Neuron (in vitro differentiated cells): ENCODE measurements at regions not wholly inside any gene's neighbourhood (a gene's known extent, or its start where the extent isn't known, plus 50 kb on each side); places are given as distances from the start of the nearest gene placed in this dataset.
A peak's percentile ranks its signal among the peaks of the same experiment; 100 is the strongest.
"Not testable (repeated sequence)": the region's sequence is repeated elsewhere in the genome, so short reads cannot be mapped to it uniquely, and the experiment has no call there.

Experiments used
- H2AFZ ChIP-seq: one replicate; pipeline ENCODE4 v1.6.1; 2013; ENCODE audit warnings: low read depth, mild to moderate bottlenecking, inconsistent platforms, low read length, moderate library complexity
- H3K27me3 ChIP-seq: one replicate; pipeline ENCODE4 v1.6.1; 2013; ENCODE audit warnings: low read length; ENCODE audit not compliant: insufficient read depth
- H3K36me3 ChIP-seq: one replicate; pipeline ENCODE4 v1.6.1; 2013; ENCODE audit warnings: low read length; ENCODE audit not compliant: insufficient read depth
- H3K4me1 ChIP-seq: one replicate; pipeline ENCODE4 v1.6.1; 2013; ENCODE audit warnings: low read length; ENCODE audit not compliant: insufficient read depth
- H3K4me3 ChIP-seq: 2 replicates; pipeline ENCODE4 v1.5.1; 2013; ENCODE audit warnings: mild to moderate bottlenecking, low read length, moderate library complexity
- H3K9me3 ChIP-seq: one replicate; pipeline ENCODE4 v1.6.1; 2013; ENCODE audit warnings: low read length

DNA sequence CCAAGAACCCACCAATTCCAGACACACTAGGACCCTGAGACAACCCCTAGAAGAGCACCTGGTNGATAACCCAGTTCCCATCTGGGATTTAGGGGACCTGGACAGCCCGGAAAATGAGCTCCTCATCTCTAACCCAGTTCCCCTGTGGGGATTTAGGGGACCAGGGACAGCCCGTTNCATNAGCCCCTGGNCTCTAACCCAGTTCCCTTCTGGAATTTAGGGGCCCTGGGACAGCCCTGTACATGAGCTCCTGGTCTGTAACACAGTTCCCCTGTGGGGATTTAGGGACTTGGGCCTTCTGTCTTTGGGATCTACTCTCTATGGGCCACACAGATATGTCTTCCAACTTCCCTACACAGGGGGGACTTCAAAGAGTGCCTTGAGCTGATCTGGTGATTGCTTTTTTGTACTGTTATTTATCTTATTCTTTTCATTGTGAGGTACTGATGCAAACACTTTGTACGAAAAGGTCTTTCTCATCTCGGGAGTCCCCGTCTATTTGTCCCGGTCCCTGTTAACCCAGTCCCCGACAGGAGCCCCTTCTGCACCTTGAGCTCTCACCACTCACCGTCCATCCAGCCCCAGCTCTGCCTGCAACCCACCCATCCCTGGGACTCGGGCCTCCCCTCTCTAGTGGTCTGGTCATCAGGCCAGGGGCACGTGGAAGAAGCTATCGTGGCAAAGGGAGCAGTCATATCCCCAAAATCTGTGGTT lies 58.2 kb upstream of the PLCXD1 start:
- H3K36me3 ChIP-seq, H2AFZ ChIP-seq, H3K4me3 ChIP-seq, H3K9me3 ChIP-seq, H3K4me1 ChIP-seq, H3K27me3 ChIP-seq: not testable (repeated sequence)

DNA sequence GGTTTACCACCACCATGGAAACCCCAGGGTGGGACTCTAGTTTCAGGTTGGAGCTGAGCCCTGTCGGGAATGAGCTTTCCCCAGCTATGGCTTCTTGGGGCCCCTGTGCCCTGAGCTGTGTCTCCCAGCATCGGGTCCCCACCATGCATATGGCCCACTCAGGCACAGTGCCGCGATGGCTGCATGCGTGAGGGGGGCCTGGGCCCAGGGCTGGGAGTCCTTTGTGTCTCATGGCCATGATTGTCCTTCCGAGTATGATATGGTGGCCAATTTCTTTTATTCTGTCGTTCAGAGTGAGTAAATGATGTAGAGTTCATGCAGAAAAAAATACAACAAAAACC lies 57.7 kb upstream of the PLCXD1 start:
- not testable (repeated sequence) for H2AFZ ChIP-seq, H3K9me3 ChIP-seq, H3K4me1 ChIP-seq, H3K36me3 ChIP-seq, H3K27me3 ChIP-seq, H3K4me3 ChIP-seq

DNA sequence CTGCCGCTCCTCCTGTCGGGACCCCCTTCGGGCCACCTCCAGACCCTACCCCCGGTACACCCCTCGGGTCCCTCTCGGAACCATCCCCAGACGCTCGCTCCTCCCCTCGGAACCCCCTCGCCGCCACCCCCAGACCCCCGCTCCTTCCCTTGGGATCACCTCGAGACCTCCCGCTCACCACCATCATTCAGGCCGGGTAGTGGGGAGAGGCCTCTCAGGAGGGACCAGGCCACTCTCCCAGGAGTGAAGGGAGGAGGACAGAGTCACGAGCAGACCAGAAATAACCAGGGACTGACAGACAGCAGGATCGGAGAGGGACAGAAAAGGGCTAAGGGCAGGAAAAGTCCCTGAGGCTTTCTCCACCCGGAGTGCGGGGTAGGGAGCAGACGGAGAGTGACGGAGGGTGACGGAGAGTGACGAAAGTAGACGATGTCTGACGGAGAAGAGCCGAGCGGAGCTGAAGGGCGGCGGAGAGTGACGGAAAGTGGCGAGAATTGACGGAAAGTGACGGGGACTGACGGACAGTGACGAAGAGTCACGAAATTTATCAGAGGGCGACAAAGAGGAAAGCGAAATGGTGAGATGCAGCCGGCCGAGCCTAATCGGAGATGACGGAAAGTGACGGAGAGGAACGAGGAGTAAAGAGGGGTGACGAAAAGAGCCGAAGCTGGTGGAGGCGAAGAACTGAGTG lies 54.6 kb upstream of the PLCXD1 start:
- H3K9me3 ChIP-seq, H3K4me1 ChIP-seq, H3K36me3 ChIP-seq, H3K27me3 ChIP-seq, H2AFZ ChIP-seq: not testable (repeated sequence)
- H3K4me3 ChIP-seq: peak overlapping the region; percentile 69

DNA sequence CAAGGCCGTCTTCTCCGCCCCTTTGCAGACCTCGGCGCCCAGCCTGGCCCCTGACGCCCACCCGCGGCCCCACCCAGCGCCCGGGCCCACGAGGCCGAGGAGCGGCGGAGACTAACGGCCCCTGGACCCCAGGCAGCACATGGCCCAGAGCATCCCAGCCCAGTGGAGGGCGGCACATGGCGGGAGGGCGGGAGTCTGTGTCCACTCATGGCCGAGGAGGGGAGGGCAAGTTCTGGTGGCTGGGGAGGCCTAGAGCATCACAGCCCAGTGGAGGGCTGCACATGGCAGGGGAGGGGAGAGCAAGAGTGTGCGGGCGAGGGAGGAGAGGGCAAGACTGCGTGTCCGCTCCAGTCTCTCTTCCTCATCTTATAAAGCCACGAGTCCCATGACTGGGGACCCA lies 53.8 kb upstream of the PLCXD1 start:
- H3K4me3 ChIP-seq, H3K27me3 ChIP-seq, H3K4me1 ChIP-seq, H3K9me3 ChIP-seq, H2AFZ ChIP-seq, H3K36me3 ChIP-seq: not testable (repeated sequence)
